Trophoblast cell (in vitro differentiated cells and primary cell): ENCODE measurements at regions not wholly inside any gene's neighbourhood (a gene's known extent, or its start where the extent isn't known, plus 50 kb on each side); places are given as distances from the start of the nearest gene placed in this dataset.

ENCODE experiments used
- DNase-seq, 2 donors: peaks; one replicate each; pipeline ENCODE4 v3.0.0-alpha.2; 2016
- H2AFZ ChIP-seq: 2 replicates; pipeline ENCODE4 v1.6.1; 2013; ENCODE audit warnings: low read length, moderate library complexity, mild to moderate bottlenecking; ENCODE audit not compliant: insufficient read depth, poor library complexity
- H2AK5ac ChIP-seq: 2 replicates; pipeline ENCODE4 v1.6.1; 2013; ENCODE audit warnings: mild to moderate bottlenecking, low read length
- H2BK120ac ChIP-seq: 2 replicates; pipeline ENCODE4 v1.6.1; 2013; ENCODE audit warnings: low read length, mild to moderate bottlenecking, moderate library complexity; ENCODE audit not compliant: insufficient read depth, poor library complexity
- H2BK12ac ChIP-seq: 2 replicates; pipeline ENCODE4 v1.6.1; 2013; ENCODE audit warnings: mild to moderate bottlenecking, low read length, moderate library complexity
- H2BK5ac ChIP-seq: 2 replicates; pipeline ENCODE4 v1.6.1; 2013; ENCODE audit warnings: low read length, low read depth, moderate library complexity, mild to moderate bottlenecking; ENCODE audit not compliant: poor library complexity
- H3K14ac ChIP-seq: 2 replicates; pipeline ENCODE4 v1.6.1; 2013; ENCODE audit warnings: mild to moderate bottlenecking, low read length
- H3K18ac ChIP-seq: 2 replicates; pipeline ENCODE4 v1.6.1; 2013; ENCODE audit warnings: mild to moderate bottlenecking, low read length
- H3K23ac ChIP-seq: 2 replicates; pipeline ENCODE4 v1.6.1; 2013; ENCODE audit warnings: low read length
- H3K27ac ChIP-seq: 2 replicates; pipeline ENCODE4 v1.5.1; 2013; ENCODE audit warnings: low read depth, mild to moderate bottlenecking, inconsistent platforms, low read length, moderate library complexity
- H3K27me3 ChIP-seq: 2 replicates; pipeline ENCODE4 v1.6.1; 2013; ENCODE audit warnings: inconsistent platforms, mild to moderate bottlenecking, low read length, moderate library complexity; ENCODE audit not compliant: insufficient read depth
- H3K36me3 ChIP-seq, 2 experiments: 1 replicate in 1 of 2; 2 replicates in 1 of 2; pipeline ENCODE4 v1.6.1; 2013; ENCODE audit warnings: low read length in 2 of 2, mild to moderate bottlenecking in 2 of 2, moderate library complexity in 1 of 2; ENCODE audit not compliant: insufficient read depth in 2 of 2, control insufficient read depth in 1 of 2
- H3K4ac ChIP-seq: 2 replicates; pipeline ENCODE4 v1.6.1; 2013; ENCODE audit warnings: low read depth, mild to moderate bottlenecking, low read length, moderate library complexity
- H3K4me1 ChIP-seq, 2 experiments: 1 replicate in 1 of 2; 2 replicates in 1 of 2; pipeline ENCODE4 v1.6.1; 2013; ENCODE audit warnings: low read length in 2 of 2, mild to moderate bottlenecking in 2 of 2, moderate library complexity in 1 of 2; ENCODE audit not compliant: insufficient read depth in 2 of 2, control insufficient read depth in 1 of 2
- H3K4me2 ChIP-seq: 2 replicates; pipeline ENCODE4 v1.6.1; 2013; ENCODE audit warnings: inconsistent platforms, mild to moderate bottlenecking, low read length, moderate library complexity
- H3K4me3 ChIP-seq: 2 replicates; pipeline ENCODE4 v1.5.1; 2013; ENCODE audit warnings: mild to moderate bottlenecking, low read depth, low read length, inconsistent platforms
- H3K79me1 ChIP-seq: one replicate; pipeline ENCODE4 v1.6.1; 2013; ENCODE audit warnings: low read length
- H3K79me2 ChIP-seq: 2 replicates; pipeline ENCODE4 v1.6.1; 2013; ENCODE audit warnings: low read length, mild to moderate bottlenecking; ENCODE audit not compliant: control insufficient read depth, insufficient read depth, poor library complexity
- H3K9ac ChIP-seq: 2 replicates; pipeline ENCODE4 v1.6.1; 2013; ENCODE audit warnings: mild to moderate bottlenecking, low read length
- H3K9me3 ChIP-seq: 2 replicates; pipeline ENCODE4 v1.6.1; 2013; ENCODE audit warnings: low read depth, mild to moderate bottlenecking, control low read depth, inconsistent platforms, low read length; ENCODE audit not compliant: insufficient read depth
- H4K12ac ChIP-seq: 2 replicates; pipeline ENCODE4 v1.6.1; 2013; ENCODE audit warnings: low read depth, mild to moderate bottlenecking, low read length, moderate library complexity
- H4K8ac ChIP-seq: 2 replicates; pipeline ENCODE4 v1.6.1; 2013; ENCODE audit warnings: low read depth, mild to moderate bottlenecking, low read length, moderate library complexity
- H4K91ac ChIP-seq: one replicate; pipeline ENCODE4 v1.6.1; 2013; ENCODE audit warnings: low read depth, mild to moderate bottlenecking, low read length, moderate library complexity
- WGBS: extraction: QIAGEN DNeasy Blood & Tissue Kit; methylation state at CpG from one replicate; pipeline ENCODE4 v1.1.7; 2013; ENCODE audit warnings: missing lambda C conversion rate; ENCODE audit not compliant: insufficient read length, insufficient coverage; ENCODE audit errors: extremely low coverage; 5-methylcytosine and 5-hydroxymethylcytosine counted together

- Histone ChIP-seq H3K9ac (no peak overlapping the region), H3K9me3 (no peaks in the 10 kb centered on the region), H3K36me3 (no peaks in the 10 kb centered on the region), H4K8ac (no peak overlapping the region), H2AK5ac (no peak overlapping the region), H2BK12ac (no peak overlapping the region), H3K4me1 (no peaks in the 10 kb centered on the region), H3K79me2 (no peaks in the 10 kb centered on the region), H4K12ac (no peak overlapping the region), H3K4ac (no peak overlapping the region), H3K18ac (no peak overlapping the region), H3K23ac (no peak overlapping the region), H2BK120ac (no peak overlapping the region), H2AFZ (no peak overlapping the region), H3K79me1 (no peaks in the 10 kb centered on the region), H3K14ac (no peak overlapping the region), H4K91ac (no peak overlapping the region), H3K4me3 (no peak overlapping the region), H3K27ac (no peak overlapping the region), H3K4me2 (no peak overlapping the region), H3K27me3 (no peaks in the 10 kb centered on the region), H2BK5ac (no peak overlapping the region)
- no CpG with 5 or more reads among the region's 3 CpGs for WGBS
- no peak for DNase-seq
These were observed 570.7 kb downstream of the PCDH7 start for GRCh38 chr4:31290836-31291235.

- Histone ChIP-seq H3K4me1 (no peaks in the 10 kb centered on the region), H3K23ac (no peak overlapping the region), H3K27ac (no peak overlapping the region), H4K12ac (no peak overlapping the region), H2AFZ (no peak overlapping the region), H4K8ac (no peak overlapping the region), H3K27me3 (no peaks in the 10 kb centered on the region), H3K14ac (no peak overlapping the region), H4K91ac (no peak overlapping the region), H2BK5ac (no peak overlapping the region), H3K9me3 (no peaks in the 10 kb centered on the region), H3K79me1 (no peaks in the 10 kb centered on the region), H3K4ac (no peak overlapping the region), H3K4me2 (no peak overlapping the region), H3K79me2 (no peaks in the 10 kb centered on the region), H2BK12ac (no peak overlapping the region), H3K4me3 (no peak overlapping the region), H3K18ac (no peak overlapping the region), H3K36me3 (no peaks in the 10 kb centered on the region), H3K9ac (no peak overlapping the region), H2AK5ac (no peak overlapping the region), H2BK120ac (no peak overlapping the region)
- no CpG with 5 or more reads among the region's 1 CpG for WGBS
- no peak for DNase-seq
These were observed 571.1 kb downstream of the PCDH7 start for GRCh38 chr4:31291238-31291637.

GRCh38 chr4:31294655-31295480 lies 574.7 kb downstream of the PCDH7 start:
- no CpG with 5 or more reads among the region's 7 CpGs for WGBS
- H3K4me3 ChIP-seq = no peak overlapping the region

GRCh38 chr4:31298737-31299136 lies 578.6 kb downstream of the PCDH7 start:
- WGBS = no CpG with 5 or more reads among the region's 1 CpG
- Histone ChIP-seq H3K9ac (no peak overlapping the region), H2BK12ac (no peak overlapping the region), H3K4me2 (no peak overlapping the region), H2BK120ac (no peak overlapping the region), H4K91ac (no peak overlapping the region), H3K79me2 (no peaks in the 10 kb centered on the region), H4K8ac (no peak overlapping the region), H3K23ac (no peak overlapping the region), H4K12ac (no peak overlapping the region), H2AFZ (no peak overlapping the region), H2AK5ac (no peak overlapping the region), H3K4me1 (no peaks in the 10 kb centered on the region), H3K27ac (no peak overlapping the region), H3K27me3 (no peaks in the 10 kb centered on the region), H3K79me1 (no peaks in the 10 kb centered on the region), H3K4ac (no peak overlapping the region), H3K4me3 (no peak overlapping the region), H3K36me3 (no peaks in the 10 kb centered on the region), H2BK5ac (no peak overlapping the region), H3K9me3 (no peaks in the 10 kb centered on the region), H3K18ac (no peak overlapping the region), H3K14ac (no peak overlapping the region)
- no peak for DNase-seq

More at GRCh38 chr4:31294655-31295480, 574.7 kb downstream of the PCDH7 start:
- DNase-seq = no peak
- Histone ChIP-seq H2BK120ac (no peak overlapping the region), H3K27ac (no peak overlapping the region), H2BK12ac (no peak overlapping the region), H4K12ac (no peak overlapping the region), H3K9me3 (no peaks in the 10 kb centered on the region), H2AK5ac (no peak overlapping the region), H3K4me2 (no peak overlapping the region), H3K79me1 (no peaks in the 10 kb centered on the region), H3K9ac (no peak overlapping the region), H3K79me2 (no peaks in the 10 kb centered on the region), H3K23ac (no peak overlapping the region), H3K27me3 (no peaks in the 10 kb centered on the region), H4K91ac (no peak overlapping the region), H2AFZ (no peak overlapping the region), H4K8ac (no peak overlapping the region), H2BK5ac (no peak overlapping the region), H3K36me3 (no peaks in the 10 kb centered on the region), H3K18ac (no peak overlapping the region), H3K4me1 (no peaks in the 10 kb centered on the region), H3K4ac (no peak overlapping the region), H3K14ac (no peak overlapping the region)
